K562 (cell line): ENCODE measurements at regions not wholly inside any gene's neighbourhood (a gene's known extent, or its start where the extent isn't known, plus 50 kb on each side); places are given as distances from the start of the nearest gene placed in this dataset.

Source experiments
- ATAC-seq: fragments of 200-7000 bp; cut with Tn5 transposase; 3 replicates; pipeline ENCODE4 v1.9.1; 2020; ENCODE audit warnings: moderate library complexity
- BruUV-seq: library from RNA; stranded (reverse); fragments of 400-500 nt; replicated peaks from 2 replicates; lab custom pipeline; 2021; lab: Mats Ljungman, UMichigan
- CTCF ChIA-PET: fragments of 300-600 bp; formaldehyde crosslinking; extraction: SDS; loops from one replicate; lab custom pipeline; 2021; ENCODE audit warnings: low intra/inter-chr PET ratio; lab: Yijun Ruan, JAX
- POLR2A ChIA-PET: fragments of 300-600, 350-650 bp; sonication (Branson Sonifier 250); formaldehyde crosslinking; extraction: SDS; loops from one replicate; lab custom pipeline; 2021; ENCODE audit warnings: antibody characterized with exemption, inconsistent platforms; lab: Yijun Ruan, JAX
- DNase-seq, 4 experiments: peaks; one replicate each; pipeline versions ENCODE4 v3.0.0 to v3.0.0-alpha.2; 2011 to 2018; ENCODE audit warnings: low spot score in 3 of 4, mixed read lengths in 3 of 4; ENCODE audit errors: extremely low read depth in 1 of 4
- FAIRE-seq: peaks from 2 replicates; lab custom pipeline; 2011; peaks lifted over from hg19 to GRCh38; lab: Jason Lieb, UNC
- H2AFZ ChIP-seq: 2 replicates; pipeline ENCODE4 v1.6.0; 2011; ENCODE audit warnings: low read depth, low read length, control low read depth, inconsistent platforms
- H3K27ac ChIP-seq: fragments of 200-600 bp; 3 replicates; pipeline ENCODE4 v1.8.0; 2011; ENCODE audit warnings: low read depth, mild to moderate bottlenecking, control low read depth, inconsistent platforms, low read length, moderate library complexity, mixed read lengths; ENCODE audit errors: extremely low read depth
- H3K27me3 ChIP-seq, 2 experiments: fragments of 300-600 bp in 1 of 2; 2 replicates in 1 of 2; 3 replicates in 1 of 2; pipeline versions ENCODE4 v1.6.0 to v1.8.0; 2011; ENCODE audit warnings: inconsistent platforms in 2 of 2, low read length in 2 of 2, mild to moderate bottlenecking in 1 of 2, mixed read lengths in 1 of 2, moderate library complexity in 1 of 2; ENCODE audit not compliant: control insufficient read depth in 2 of 2, insufficient read depth in 2 of 2
- H3K36me3 ChIP-seq: fragments of 300-600 bp; 3 replicates; pipeline ENCODE4 v1.8.0; 2011; ENCODE audit warnings: mild to moderate bottlenecking, low read length, inconsistent platforms; ENCODE audit not compliant: control insufficient read depth, insufficient read depth
- H3K4me1 ChIP-seq, 2 experiments: fragments of 200-600 bp in 1 of 2; replicated peaks in 1 of 2; 2 replicates in 1 of 2; 3 replicates in 1 of 2; pipeline versions ENCODE4 v1.5.1 to v1.8.0; 2011; ENCODE audit warnings: inconsistent platforms in 2 of 2, low read length in 2 of 2, mild to moderate bottlenecking in 1 of 2, mixed read lengths in 1 of 2, moderate library complexity in 1 of 2; ENCODE audit not compliant: control insufficient read depth in 2 of 2, insufficient read depth in 2 of 2
- H3K4me2 ChIP-seq: 2 replicates; pipeline ENCODE4 v1.6.1; 2011; ENCODE audit warnings: low read length, control low read depth, inconsistent platforms, mixed read lengths; ENCODE audit not compliant: insufficient read depth
- H3K4me3 ChIP-seq: fragments of 200-600 bp; sonication (generic), shearing (Covaris generic); 2 replicates; pipeline ENCODE4 v1.5.1; 2016; ENCODE audit warnings: control low read depth, inconsistent platforms
- H3K79me2 ChIP-seq: fragments of 200-600 bp; 3 replicates; pipeline ENCODE4 v1.8.0; 2011; ENCODE audit warnings: low read length, inconsistent platforms; ENCODE audit not compliant: control insufficient read depth, insufficient read depth
- H3K9ac ChIP-seq, 2 experiments: 2 replicates each; pipeline versions ENCODE4 v1.6.0 to v1.6.1; 2011; ENCODE audit warnings: low read depth in 2 of 2, low read length in 2 of 2, control low read depth in 1 of 2, inconsistent platforms in 1 of 2, mild to moderate bottlenecking in 1 of 2, mixed read lengths in 1 of 2; ENCODE audit not compliant: insufficient read depth in 1 of 2
- H3K9me1 ChIP-seq: one replicate; pipeline ENCODE4 v1.6.0; 2011; ENCODE audit warnings: inconsistent platforms, mild to moderate bottlenecking, low read length, moderate library complexity; ENCODE audit not compliant: control insufficient read depth, insufficient read depth
- H3K9me3 ChIP-seq: replicated peaks from 2 replicates; pipeline ENCODE4 v1.5.1; 2011; ENCODE audit warnings: low read depth, low read length, inconsistent platforms; ENCODE audit not compliant: control insufficient read depth, insufficient read depth
- H4K20me1 ChIP-seq: replicated peaks from 2 replicates; pipeline ENCODE4 v1.6.1; 2011; ENCODE audit warnings: low read length, inconsistent platforms, mixed read lengths; ENCODE audit not compliant: control insufficient read depth, insufficient read depth
- ATF7 ChIP-seq: fragments of 450-650 bp; IDR thresholded peaks from 2 replicates; pipeline ENCODE4 v1.7.1; 2014; ENCODE audit warnings: mild to moderate bottlenecking, moderate library complexity
- CEBPG ChIP-seq, 3 experiments: fragments of 200-800 bp in 1 of 3; sonication (Bioruptor generic) in 1 of 3; sonication (generic) in 1 of 3; formaldehyde crosslinking in 1 of 3; IDR thresholded peaks in 2 of 3; conservative IDR thresholded peaks in 1 of 3; 2 replicates each; pipeline versions ENCODE4 v1.6.1 to v1.8.0; 2016 to 2022; ENCODE audit warnings: missing compliant biosample characterization in 2 of 3, missing genetic modification characterization in 2 of 3, mild to moderate bottlenecking in 1 of 3, missing genetic modification reagents in 1 of 3
- CLOCK ChIP-seq: fragments of 250-450 bp; sonication (Bioruptor Pico); IDR thresholded peaks from 2 replicates; pipeline ENCODE4 v1.4.0; 2020; ENCODE audit warnings: mild to moderate bottlenecking, moderate library complexity, borderline replicate concordance
- E2F3 ChIP-seq: fragments of 250-450 bp; sonication (Bioruptor Pico); IDR thresholded peaks from 2 replicates; pipeline ENCODE4 v1.4.0; 2020; ENCODE audit warnings: mild to moderate bottlenecking
- EGR1 ChIP-seq: fragments of 450-650 bp; conservative IDR thresholded peaks from 2 replicates; pipeline ENCODE4 v1.6.1; 2017; ENCODE audit warnings: mild to moderate bottlenecking
- ELF1 ChIP-seq: fragments of 200-800 bp; sonication (Bioruptor generic); IDR thresholded peaks from 2 replicates; pipeline ENCODE4 v1.6.1; 2016; ENCODE audit warnings: missing genetic modification characterization, missing compliant biosample characterization
- FOS ChIP-seq: IDR thresholded peaks from 3 replicates; pipeline ENCODE4 v1.6.1; 2011; ENCODE audit not compliant: insufficient read length; ENCODE audit errors: extremely low read depth
- KDM1A ChIP-seq, 2 experiments: fragments of 450-650 bp; IDR thresholded peaks; 2 replicates each; pipeline ENCODE4 v1.6.1; 2016; ENCODE audit warnings: mild to moderate bottlenecking in 2 of 2
- KHSRP ChIP-seq: fragments of 450-650 bp; IDR thresholded peaks from 2 replicates; pipeline ENCODE4 v1.6.1; 2017
- LEF1 ChIP-seq: fragments of 450-650 bp; IDR thresholded peaks from 2 replicates; pipeline ENCODE4 v1.6.1; 2016; ENCODE audit warnings: mild to moderate bottlenecking
- OTX1 ChIP-seq: fragments of 450-650 bp; formaldehyde crosslinking; IDR thresholded peaks from 2 replicates; pipeline ENCODE4 v1.4.0; 2022; ENCODE audit warnings: mild to moderate bottlenecking
- RBM39 ChIP-seq: fragments of 200-400 bp; formaldehyde crosslinking; optimal IDR thresholded peaks from 2 replicates; pipeline ENCODE3; 2018; ENCODE audit warnings: low read depth, low read length
- YBX1 ChIP-seq: fragments of 450-650 bp; IDR thresholded peaks from 2 replicates; pipeline ENCODE4 v1.7.1; 2016; ENCODE audit warnings: mild to moderate bottlenecking
- ZBTB12 ChIP-seq: fragments of 250-450 bp; sonication (Bioruptor Pico); IDR thresholded peaks from 2 replicates; pipeline ENCODE4 v1.4.0; 2020
- ZNF41 ChIP-seq: fragments of 250-450 bp; sonication (Bioruptor Pico); conservative IDR thresholded peaks from 2 replicates; pipeline ENCODE4 v1.4.0; 2020; ENCODE audit warnings: mild to moderate bottlenecking
- ZNF655 ChIP-seq: fragments of 250-450 bp; sonication (Bioruptor Pico); IDR thresholded peaks from 2 replicates; pipeline ENCODE4 v1.5.0; 2021
- ZNF780A ChIP-seq: fragments of 250-450 bp; sonication (Bioruptor Pico); IDR thresholded peaks from 2 replicates; pipeline ENCODE4 v1.5.0; 2021; ENCODE audit warnings: mild to moderate bottlenecking
- WGBS: fragments of 100-300 bp; shearing (Covaris generic); methylation state at CpG from one replicate; pipeline ENCODE4 v1.1.6; 2016; ENCODE audit warnings: low coverage, mixed read lengths; ENCODE audit not compliant: insufficient coverage; ENCODE audit errors: missing lambda C conversion rate; 5-methylcytosine and 5-hydroxymethylcytosine counted together
- in situ Hi-C: fragments of 300-500 bp; cut with MboI; formaldehyde crosslinking; loops from 4 replicates; pipeline ENCODE4 v1.15.0; 2018; ENCODE audit warnings: inconsistent platforms, mixed read lengths
- intact Hi-C: fragments of 100-400 bp; cut with micrococcal nuclease; formaldehyde crosslinking; loops from 2 replicates; pipeline ENCODE4 v1.14.2; 2022

DNA sequence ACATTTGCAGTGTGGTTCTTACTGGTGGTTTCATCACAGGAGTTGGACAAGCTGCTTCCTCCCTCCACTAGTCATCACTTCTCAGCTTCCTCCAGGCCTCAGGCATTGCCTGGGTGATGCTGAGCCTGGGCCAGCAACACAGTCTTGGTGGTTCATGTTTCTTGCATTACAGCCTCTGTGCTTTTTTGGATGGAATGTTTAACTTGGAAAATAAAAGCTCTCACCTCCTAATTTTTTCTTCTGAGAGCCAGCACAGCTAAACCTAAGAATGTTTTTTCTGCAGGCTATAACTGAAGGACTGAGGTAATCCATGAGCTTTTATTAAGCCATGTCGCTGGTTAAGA, 66.1 kb upstream of the RHOU start:
- no peaks in the 10 kb centered on the region for H3K4me1 ChIP-seq
- peaks cover 3% of the 10 kb centered on the region for H3K9me1 ChIP-seq
- FAIRE-seq (no peak), DNase-seq (no peak), ATAC-seq (no peak)
- intact Hi-C loops, result no loop called here
- TF ChIP-seq CLOCK (CRISPR knock-in tag) (no peak), ELF1 (tag) (no peak), CEBPG (CRISPR knock-in tag; IDR thresholded peaks at IDR 0.05) (no peak), CEBPG (tag; conservative IDR thresholded peaks at IDR 0.05 in 1 of 2, IDR thresholded peaks at IDR 0.05 in 1 of 2) (no peak), ZNF780A (CRISPR knock-in tag) (no peak), FOS (no peak), KDM1A (IDR thresholded peaks at IDR 0.05) (no peak), YBX1 (no peak), ATF7 (no peak), RBM39 (no peak), OTX1 (CRISPR knock-in tag) (no peak), ZNF655 (CRISPR knock-in tag) (no peak), ZBTB12 (CRISPR knock-in tag) (no peak), E2F3 (no peak), ZNF41 (CRISPR knock-in tag) (no peak), LEF1 (no peak), KHSRP (no peak), EGR1 (no peak)
- H3K36me3 ChIP-seq, result no peaks in the 10 kb centered on the region
- ChIA-PET POLR2A (no interaction called here), CTCF (no interaction called here)
- no peak overlapping the region for H3K9ac ChIP-seq
- H3K27ac ChIP-seq, result no peak overlapping the region
- H3K4me2 ChIP-seq, result no peak overlapping the region
- in situ Hi-C loops, result no loop called here
- peaks cover 0 to 2% of the 10 kb centered on the region in 2 experiments; a peak in 1 of 5 replicates for H3K27me3 ChIP-seq
- WGBS, result 0% methylated on average over 1 of the region's 1 CpG
- no peak overlapping the region for H3K4me3 ChIP-seq
- H4K20me1 ChIP-seq, result no peaks in the 10 kb centered on the region
- no TSS peak for BruUV-seq
- H2AFZ ChIP-seq, result no peak overlapping the region
- H3K79me2 ChIP-seq, result no peaks in the 10 kb centered on the region
- no peaks in the 10 kb centered on the region for H3K9me3 ChIP-seq
